HK-2 (cell line): ENCODE measurements at regions not wholly inside any gene's neighbourhood (a gene's known extent, or its start where the extent isn't known, plus 50 kb on each side); places are given as distances from the start of the nearest gene placed in this dataset.

ENCODE experiments used
- DNase-seq: peaks from one replicate; pipeline ENCODE4 v3.0.0-alpha.2; 2018; ENCODE audit not compliant: unreplicated experiment

GRCh38 chr12:59234391-59234790, 314.1 kb upstream of the LRIG3 start:
- no peak for DNase-seq

GRCh38 chr12:59230334-59230733, 310.0 kb upstream of the LRIG3 start:
- DNase-seq: no peak

DNA sequence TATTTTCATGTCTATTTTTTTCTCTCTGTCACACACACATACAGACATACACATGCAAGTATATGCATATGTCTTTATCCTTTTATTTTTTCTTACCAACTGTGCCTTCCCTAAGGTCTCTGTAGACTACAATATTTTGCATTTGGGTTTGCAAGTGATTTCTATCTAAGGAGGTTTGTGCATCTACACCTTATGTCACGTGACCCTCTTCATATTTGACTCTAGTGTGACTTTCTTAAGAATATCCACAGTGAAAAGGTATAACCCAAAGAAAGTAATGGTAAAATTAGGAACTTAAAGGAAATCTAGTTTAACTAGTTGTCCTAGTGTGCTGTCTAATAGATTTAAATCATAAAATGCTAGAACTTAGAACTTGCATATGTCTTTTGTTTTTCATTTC, 298.8 kb upstream of the LRIG3 start:
- no peak for DNase-seq

GRCh38 chr12:59196989-59197388, 276.7 kb upstream of the LRIG3 start:
- DNase-seq: no peak

GRCh38 chr12:59194794-59195193, 274.5 kb upstream of the LRIG3 start:
- DNase-seq: no peak

GRCh38 chr12:59193476-59194050, 273.3 kb upstream of the LRIG3 start:
- DNase-seq: no peak

GRCh38 chr12:59191372-59191771, 271.1 kb upstream of the LRIG3 start:
- no peak for DNase-seq

DNA sequence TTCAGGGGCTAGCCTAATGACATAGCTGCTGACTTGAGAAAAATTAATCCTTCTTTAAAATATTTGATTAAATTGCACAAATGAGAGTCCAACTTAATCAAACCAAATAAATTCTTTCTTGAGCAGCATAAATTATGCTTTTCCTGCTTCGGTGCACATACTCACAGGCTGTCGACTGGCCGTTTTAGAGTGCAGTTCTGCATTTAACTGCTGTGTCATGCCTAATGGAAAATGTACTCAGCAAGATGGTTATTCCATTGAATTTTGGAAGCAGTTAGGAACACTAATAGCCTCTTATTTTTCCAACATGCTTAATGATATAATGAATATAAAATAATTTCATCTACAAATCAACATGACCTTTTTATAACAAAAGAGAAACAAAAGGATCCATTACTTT, 266.1 kb upstream of the LRIG3 start:
- no peak for DNase-seq

- no peak for DNase-seq
Observed at GRCh38 chr12:59185295-59185694, 265.0 kb upstream of the LRIG3 start.

GRCh38 chr12:59182658-59183455, 262.6 kb upstream of the LRIG3 start:
- no peak for DNase-seq

GRCh38 chr12:59182191-59182590, 261.9 kb upstream of the LRIG3 start:
- DNase-seq: no peak

DNA sequence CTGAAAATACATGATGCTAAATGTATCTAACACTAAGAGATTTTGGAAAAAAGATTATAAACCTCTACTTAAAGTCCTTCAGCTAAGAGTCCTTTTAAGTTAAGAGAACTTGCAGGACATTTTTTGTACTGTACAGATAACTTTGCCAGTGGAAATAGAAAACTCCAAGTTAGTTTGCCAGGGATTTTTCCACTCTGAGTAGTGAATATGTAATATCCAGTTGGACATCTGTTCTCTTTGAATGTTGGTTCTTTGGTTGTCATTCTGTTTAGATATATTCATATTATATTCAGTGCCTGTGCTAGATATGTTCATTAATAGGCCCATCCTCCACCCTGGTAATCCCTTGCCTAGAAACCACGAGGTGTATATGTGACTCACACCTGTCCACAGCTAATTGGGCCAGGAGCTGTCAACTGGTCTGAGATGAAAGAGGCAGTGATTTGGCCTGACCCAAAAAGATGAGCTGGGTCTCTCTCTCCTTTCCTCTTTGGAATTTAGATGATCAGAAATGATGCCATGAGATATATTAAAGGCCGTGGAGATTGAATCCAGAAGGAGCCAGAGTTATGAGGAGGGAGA, 261.0 kb upstream of the LRIG3 start:
- no peak for DNase-seq

GRCh38 chr12:59179231-59179630, 258.9 kb upstream of the LRIG3 start:
- no peak for DNase-seq

- DNase-seq: no peak
Observed at GRCh38 chr12:59173695-59174094, 253.4 kb upstream of the LRIG3 start.

- DNase-seq: no peak
Observed at GRCh38 chr12:59168647-59169046, 248.3 kb upstream of the LRIG3 start.

DNA sequence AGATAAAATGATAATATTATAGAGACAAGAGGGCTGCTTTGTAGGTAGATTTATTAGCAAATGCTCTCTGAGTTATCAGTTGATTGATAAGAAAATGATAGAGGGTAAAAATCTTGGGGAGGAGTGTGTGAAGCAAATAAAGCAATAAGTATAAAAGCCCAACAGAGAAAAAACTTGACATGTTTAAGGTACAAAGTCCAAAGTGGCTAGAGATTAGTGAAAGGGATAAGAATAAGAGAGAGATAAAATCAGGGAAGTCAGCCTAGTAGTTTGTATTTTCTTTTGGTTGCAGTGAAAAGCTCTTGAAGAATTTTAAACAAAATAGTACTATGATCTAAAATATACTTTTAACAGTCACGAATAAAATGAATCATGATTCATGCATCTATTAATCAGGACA, 246.2 kb upstream of the LRIG3 start:
- DNase-seq: no peak

DNA sequence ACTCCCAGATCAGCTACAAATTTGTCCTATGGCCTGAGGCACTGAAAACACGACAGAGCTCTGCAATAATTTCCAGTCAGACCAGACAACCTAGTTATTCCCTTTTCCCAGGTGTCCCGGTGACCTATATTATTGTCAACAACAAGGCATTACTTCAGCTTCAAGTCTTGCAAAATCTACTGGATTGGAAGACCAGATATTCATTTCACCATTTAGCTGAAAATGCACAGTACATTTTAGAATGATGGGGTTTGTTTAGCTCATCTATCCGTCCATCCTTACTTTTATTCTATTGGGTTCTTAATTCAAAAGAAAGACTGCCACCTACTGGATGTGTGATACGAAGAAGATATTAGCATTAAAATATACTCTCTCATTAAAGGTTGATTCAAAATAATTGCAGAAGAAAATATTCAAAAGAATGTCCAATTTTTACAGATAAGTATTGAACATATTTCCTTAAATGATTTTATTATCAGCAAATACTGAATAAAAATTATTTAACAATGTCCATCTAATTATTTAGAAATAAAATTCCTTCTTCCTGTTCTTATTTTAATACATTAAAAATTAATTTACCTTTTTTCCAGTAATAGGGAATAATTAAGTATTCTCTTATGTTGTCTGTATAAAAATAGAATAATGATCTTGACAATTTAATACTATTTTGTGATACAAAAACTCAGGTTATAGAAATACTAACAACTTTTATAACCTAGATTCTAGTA, 244.9 kb upstream of the LRIG3 start:
- no peak for DNase-seq

DNA sequence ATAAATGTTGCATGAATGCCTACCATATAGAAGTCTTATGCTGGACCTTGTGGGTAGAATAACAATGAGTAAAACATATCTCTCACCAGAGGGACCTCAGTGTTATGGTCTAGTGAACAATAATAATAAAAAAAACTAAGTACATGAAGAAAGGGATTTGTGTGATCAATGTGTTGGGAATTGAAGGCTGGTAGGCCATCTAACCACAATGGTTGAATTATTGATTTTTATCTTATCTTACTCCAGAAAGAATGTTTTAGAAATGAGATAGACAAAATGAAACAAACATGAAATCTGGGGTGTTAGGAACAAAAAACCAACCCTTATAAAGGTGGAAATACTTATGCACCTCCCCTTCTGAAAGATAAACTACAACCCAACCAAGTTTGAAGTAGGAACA, 243.9 kb upstream of the LRIG3 start:
- DNase-seq: no peak

- no peak for DNase-seq
Observed at GRCh38 chr12:59158681-59159080, 238.4 kb upstream of the LRIG3 start.

- DNase-seq: no peak
Observed at GRCh38 chr12:59158066-59158465, 237.8 kb upstream of the LRIG3 start.

DNA sequence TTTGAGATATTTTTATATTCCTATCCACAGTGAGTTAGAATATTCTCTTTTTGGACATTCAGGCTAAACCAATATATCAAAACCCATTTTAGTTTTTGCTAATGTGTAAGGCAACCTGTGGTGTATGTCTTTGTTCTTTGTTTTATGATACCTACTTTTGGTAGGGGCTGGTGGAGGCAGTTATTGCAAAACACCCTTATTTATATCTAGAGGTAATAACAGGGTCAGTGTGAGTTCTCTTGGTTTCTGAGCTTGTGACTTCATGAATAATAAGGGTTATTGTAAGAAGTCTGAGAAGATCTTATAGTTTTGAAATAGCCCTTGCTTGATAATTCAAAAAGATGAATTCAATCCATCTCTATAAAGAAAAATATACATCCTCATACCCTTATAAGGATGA, 235.1 kb upstream of the LRIG3 start:
- no peak for DNase-seq

- no peak for DNase-seq
Observed at GRCh38 chr12:59151243-59151642, 230.9 kb upstream of the LRIG3 start.
